ENCODE measurements at regions not wholly inside any gene's neighbourhood (a gene's known extent, or its start where the extent isn't known, plus 50 kb on each side); places are given as distances from the start of the nearest gene placed in this dataset.

GRCh38 chr21:24935991-24936390, 671.3 kb downstream of the MRPL39 start:
- no peak overlapping the region for H2AFZ ChIP-seq (ENCODE audit: low read length)
- H3K27me3 ChIP-seq (replicated peaks; ENCODE audit: insufficient read depth, low read length): no peaks in the 10 kb centered on the region
- H4K20me1 ChIP-seq (ENCODE audit: insufficient read depth, low read length): no peaks in the 10 kb centered on the region
- no peaks in the 10 kb centered on the region for H3K4me1 ChIP-seq (ENCODE audit: low read length)
- no peaks in the 10 kb centered on the region for H3K79me2 ChIP-seq (ENCODE audit: low read length)
- H3K9me2 ChIP-seq (replicated peaks; ENCODE audit: insufficient read depth, low read length): no peaks in the 10 kb centered on the region
- no peak overlapping the region for H3K9ac ChIP-seq (ENCODE audit: low read length)
- H3K36me3 ChIP-seq (replicated peaks; ENCODE audit: insufficient read depth, low read length): no peaks in the 10 kb centered on the region
- H3K4me2 ChIP-seq (ENCODE audit: low read depth, low read length): no peak overlapping the region
- H3F3A ChIP-seq (ENCODE audit: insufficient read depth, low read length): no peaks in the 10 kb centered on the region
- no peaks in the 10 kb centered on the region for H3K9me3 ChIP-seq (replicated peaks; ENCODE audit: insufficient read depth, low read length)
- no peak overlapping the region for H3K27ac ChIP-seq (ENCODE audit: low read length)
- no peak for DNase-seq
- no peak overlapping the region for H3K4me3 ChIP-seq (ENCODE audit: low read length)
- no peak for TF ChIP-seq EZH2phosphoT487 (IDR thresholded peaks at IDR 0.05; ENCODE audit: low read length)
- TF ChIP-seq EZH2 (optimal IDR thresholded peaks at IDR 0.05; ENCODE audit: low read depth, low read length): no peak

DNA sequence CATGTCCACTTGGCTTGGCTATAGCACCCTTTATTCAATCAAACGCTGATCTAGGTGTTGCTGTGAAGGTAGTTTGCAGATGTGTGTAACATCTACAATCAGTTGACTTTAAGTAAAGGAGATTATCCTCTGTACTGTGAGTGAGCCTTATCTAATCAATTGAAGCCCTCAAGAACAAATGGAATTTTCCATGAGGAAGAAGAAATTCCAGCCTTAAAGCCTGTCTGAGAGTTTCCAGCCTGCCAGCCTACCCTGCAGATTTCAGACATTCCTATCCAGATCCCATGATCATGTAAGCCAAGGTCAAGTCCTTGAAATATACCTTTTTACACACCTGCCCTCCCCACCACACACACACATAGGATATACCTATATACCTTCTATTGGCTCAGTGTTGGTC, 696.7 kb downstream of the MRPL39 start:
- H3K27ac ChIP-seq (ENCODE audit: low read length): no peak overlapping the region
- H3K4me3 ChIP-seq (ENCODE audit: low read length): no peak overlapping the region
- H4K20me1 ChIP-seq (ENCODE audit: insufficient read depth, low read length): no peaks in the 10 kb centered on the region
- no peaks in the 10 kb centered on the region for H3K27me3 ChIP-seq (replicated peaks; ENCODE audit: insufficient read depth, low read length)
- no peaks in the 10 kb centered on the region for H3K36me3 ChIP-seq (replicated peaks; ENCODE audit: insufficient read depth, low read length)
- TF ChIP-seq EZH2phosphoT487 (IDR thresholded peaks at IDR 0.05; ENCODE audit: low read length) (no peak), EZH2 (optimal IDR thresholded peaks at IDR 0.05; ENCODE audit: low read depth, low read length) (no peak)
- TF ChIP-seq, protein P1, sequence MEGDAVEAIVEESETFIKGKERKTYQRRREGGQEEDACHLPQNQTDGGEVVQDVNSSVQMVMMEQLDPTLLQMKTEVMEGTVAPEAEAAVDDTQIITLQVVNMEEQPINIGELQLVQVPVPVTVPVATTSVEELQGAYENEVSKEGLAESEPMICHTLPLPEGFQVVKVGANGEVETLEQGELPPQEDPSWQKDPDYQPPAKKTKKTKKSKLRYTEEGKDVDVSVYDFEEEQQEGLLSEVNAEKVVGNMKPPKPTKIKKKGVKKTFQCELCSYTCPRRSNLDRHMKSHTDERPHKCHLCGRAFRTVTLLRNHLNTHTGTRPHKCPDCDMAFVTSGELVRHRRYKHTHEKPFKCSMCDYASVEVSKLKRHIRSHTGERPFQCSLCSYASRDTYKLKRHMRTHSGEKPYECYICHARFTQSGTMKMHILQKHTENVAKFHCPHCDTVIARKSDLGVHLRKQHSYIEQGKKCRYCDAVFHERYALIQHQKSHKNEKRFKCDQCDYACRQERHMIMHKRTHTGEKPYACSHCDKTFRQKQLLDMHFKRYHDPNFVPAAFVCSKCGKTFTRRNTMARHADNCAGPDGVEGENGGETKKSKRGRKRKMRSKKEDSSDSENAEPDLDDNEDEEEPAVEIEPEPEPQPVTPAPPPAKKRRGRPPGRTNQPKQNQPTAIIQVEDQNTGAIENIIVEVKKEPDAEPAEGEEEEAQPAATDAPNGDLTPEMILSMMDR (IDR thresholded peaks at IDR 0.05; ENCODE audit: low read length): no peak
- no peaks in the 10 kb centered on the region for H3K4me1 ChIP-seq (ENCODE audit: low read length)
- H3K4me2 ChIP-seq (ENCODE audit: low read depth, low read length): no peak overlapping the region
- no peaks in the 10 kb centered on the region for H3K79me2 ChIP-seq (ENCODE audit: low read length)
- H3F3A ChIP-seq (ENCODE audit: insufficient read depth, low read length): no peaks in the 10 kb centered on the region
- H3K9ac ChIP-seq (ENCODE audit: low read length): no peak overlapping the region
- no peaks in the 10 kb centered on the region for H3K9me3 ChIP-seq (replicated peaks; ENCODE audit: insufficient read depth, low read length)
- DNase-seq: no peak
- H3K9me2 ChIP-seq (replicated peaks; ENCODE audit: insufficient read depth, low read length): no peaks in the 10 kb centered on the region
- H2AFZ ChIP-seq (ENCODE audit: low read length): no peak overlapping the region

DNA sequence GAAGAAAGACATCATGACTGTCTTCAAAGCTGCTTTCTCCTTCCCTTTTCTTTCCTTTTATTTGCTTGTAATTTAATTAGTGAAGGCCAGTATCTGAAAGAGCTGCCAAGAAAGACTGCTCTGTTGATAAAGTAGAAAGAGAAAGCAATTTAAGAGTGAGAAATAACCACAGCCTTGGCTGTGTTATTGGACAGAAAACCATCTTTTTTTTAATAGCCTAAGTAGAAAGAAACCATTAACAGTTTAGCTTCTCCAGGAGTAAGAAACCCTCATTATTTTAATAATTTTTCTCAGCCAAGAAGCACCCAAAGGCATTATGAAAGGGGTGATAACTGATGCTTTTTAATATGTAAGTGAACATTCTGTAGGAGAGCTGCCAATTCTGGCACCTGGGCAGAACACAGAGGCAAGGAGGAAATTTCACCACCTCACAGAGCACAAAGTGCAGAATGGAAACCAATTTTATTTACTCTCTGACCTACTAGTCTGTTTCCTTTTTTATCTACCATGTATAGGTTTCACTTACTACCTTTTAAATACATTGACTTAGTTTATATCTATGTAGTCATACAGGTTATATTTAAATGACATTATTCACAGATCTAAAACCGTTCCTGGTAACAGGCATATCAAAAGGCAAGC, 703.2 kb downstream of the MRPL39 start:
- Histone ChIP-seq H3K79me2 (ENCODE audit: low read length) (no peaks in the 10 kb centered on the region), H3K27ac (ENCODE audit: low read length) (no peak overlapping the region; the same call in 1 of the 2 replicates), H3K36me3 (replicated peaks; ENCODE audit: insufficient read depth, low read length) (no peaks in the 10 kb centered on the region), H3K4me3 (ENCODE audit: low read length) (no peak overlapping the region), H4K20me1 (ENCODE audit: insufficient read depth, low read length) (no peaks in the 10 kb centered on the region), H3K9ac (ENCODE audit: low read length) (no peak overlapping the region), H3F3A (ENCODE audit: insufficient read depth, low read length) (0 out of 2 replicates have a peak, but pooled peaks cover 9% of the 10 kb centered on the region), H3K27me3 (replicated peaks; ENCODE audit: insufficient read depth, low read length) (no peaks in the 10 kb centered on the region), H3K9me2 (replicated peaks; ENCODE audit: insufficient read depth, low read length) (no peaks in the 10 kb centered on the region), H2AFZ (ENCODE audit: low read length) (no peak overlapping the region), H3K9me3 (replicated peaks; ENCODE audit: insufficient read depth, low read length) (no peaks in the 10 kb centered on the region), H3K4me2 (ENCODE audit: low read depth, low read length) (peak overlapping the region; percentile 32; the same call in 1 of the 2 replicates), H3K4me1 (ENCODE audit: low read length) (peaks cover 12% of the 10 kb centered on the region; the same call in 1 of the 2 replicates)
- TF ChIP-seq EZH2phosphoT487 (IDR thresholded peaks at IDR 0.05; ENCODE audit: low read length) (no peak), EZH2 (optimal IDR thresholded peaks at IDR 0.05; ENCODE audit: low read depth, low read length) (no peak)
- DNase-seq: peak; percentile 35

DNA sequence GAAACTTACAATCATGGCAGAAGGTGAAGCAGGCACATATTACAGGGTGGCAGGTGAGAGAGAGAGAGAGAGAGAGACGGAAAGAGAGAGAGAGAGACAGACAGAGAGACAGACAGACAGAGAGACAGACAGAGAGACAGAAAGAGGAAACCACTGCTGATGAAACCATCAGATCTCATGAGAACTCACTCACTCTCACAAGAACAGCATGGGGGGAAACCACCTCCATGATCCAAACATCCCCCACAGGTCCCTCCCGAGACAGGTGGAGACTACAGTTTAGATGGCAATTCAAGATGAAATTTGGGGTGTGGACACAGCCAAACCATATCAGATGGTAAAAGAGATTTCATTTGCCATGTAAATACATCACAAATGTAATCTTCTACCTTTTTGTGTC, 708.1 kb downstream of the MRPL39 start:
- Histone ChIP-seq H3K4me2 (ENCODE audit: low read depth, low read length) (no peak overlapping the region), H3K27me3 (replicated peaks; ENCODE audit: insufficient read depth, low read length) (no peaks in the 10 kb centered on the region), H3K9me3 (replicated peaks; ENCODE audit: insufficient read depth, low read length) (no peaks in the 10 kb centered on the region), H2AFZ (ENCODE audit: low read length) (no peak overlapping the region), H3K27ac (ENCODE audit: low read length) (no peak overlapping the region), H3K36me3 (replicated peaks; ENCODE audit: insufficient read depth, low read length) (no peaks in the 10 kb centered on the region), H4K20me1 (ENCODE audit: insufficient read depth, low read length) (no peaks in the 10 kb centered on the region), H3K4me3 (ENCODE audit: low read length) (no peak overlapping the region), H3K4me1 (ENCODE audit: low read length) (peaks cover 9% of the 10 kb centered on the region; the same call in 1 of the 2 replicates), H3F3A (ENCODE audit: insufficient read depth, low read length) (0 out of 2 replicates have a peak, but pooled peaks cover 5% of the 10 kb centered on the region), H3K9ac (ENCODE audit: low read length) (no peak overlapping the region), H3K79me2 (ENCODE audit: low read length) (no peaks in the 10 kb centered on the region), H3K9me2 (replicated peaks; ENCODE audit: insufficient read depth, low read length) (no peaks in the 10 kb centered on the region)
- no peak for DNase-seq
- TF ChIP-seq EZH2phosphoT487 (IDR thresholded peaks at IDR 0.05; ENCODE audit: low read length) (no peak), EZH2 (optimal IDR thresholded peaks at IDR 0.05; ENCODE audit: low read depth, low read length) (no peak)
- TF ChIP-seq, protein P1 (IDR thresholded peaks at IDR 0.05; ENCODE audit: low read length): no peak
